HG03457 (cell line): ENCODE measurements at regions not wholly inside any gene's neighbourhood (a gene's known extent, or its start where the extent isn't known, plus 50 kb on each side); places are given as distances from the start of the nearest gene placed in this dataset.

ENCODE experiments used
- ATAC-seq: cut with Tn5 transposase; IDR thresholded peaks from one replicate; pipeline ENCODE4 v1.9.1; 2021; ENCODE audit warnings: moderate number of reproducible peaks; ENCODE audit not compliant: unreplicated experiment

DNA sequence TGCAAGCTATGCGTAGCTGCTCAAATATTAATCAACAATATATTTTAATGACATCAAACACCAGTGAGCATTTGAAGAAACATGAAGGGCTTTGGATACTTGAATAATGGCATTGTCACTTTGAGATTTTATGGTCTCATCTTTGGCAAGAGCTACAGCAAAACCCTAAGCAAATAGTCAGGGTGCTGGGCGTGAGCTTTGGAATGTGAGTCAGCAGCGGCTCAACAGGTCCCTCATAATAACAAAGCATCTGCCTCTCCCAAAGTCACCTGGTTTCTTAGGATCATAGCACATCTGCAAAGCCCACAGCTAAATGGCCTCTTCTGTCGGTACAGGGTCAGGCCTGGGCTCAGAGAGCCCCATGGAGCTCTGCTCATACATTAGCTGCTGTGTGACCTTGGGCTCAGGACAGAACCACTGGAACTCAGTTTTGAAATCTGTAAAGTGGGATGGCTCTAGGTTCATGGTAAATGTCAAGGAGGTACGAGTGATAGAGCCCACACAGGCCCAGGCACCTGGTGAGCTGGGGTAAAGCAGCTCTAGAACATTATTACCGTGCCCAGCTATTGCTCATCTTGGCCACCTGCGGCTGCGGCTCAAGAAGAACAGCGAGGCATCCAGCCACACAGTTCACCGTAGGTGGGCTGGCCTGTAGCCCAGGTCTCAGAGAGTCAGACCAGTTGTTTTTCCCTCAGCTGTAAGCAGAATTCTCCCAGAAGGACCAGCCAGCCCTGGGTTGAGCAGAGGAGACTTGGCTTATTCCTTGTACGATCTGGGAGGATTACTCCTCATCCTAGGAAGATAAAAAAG is 544.5 kb upstream of the CDH11 start:
- ATAC-seq: no peak

DNA sequence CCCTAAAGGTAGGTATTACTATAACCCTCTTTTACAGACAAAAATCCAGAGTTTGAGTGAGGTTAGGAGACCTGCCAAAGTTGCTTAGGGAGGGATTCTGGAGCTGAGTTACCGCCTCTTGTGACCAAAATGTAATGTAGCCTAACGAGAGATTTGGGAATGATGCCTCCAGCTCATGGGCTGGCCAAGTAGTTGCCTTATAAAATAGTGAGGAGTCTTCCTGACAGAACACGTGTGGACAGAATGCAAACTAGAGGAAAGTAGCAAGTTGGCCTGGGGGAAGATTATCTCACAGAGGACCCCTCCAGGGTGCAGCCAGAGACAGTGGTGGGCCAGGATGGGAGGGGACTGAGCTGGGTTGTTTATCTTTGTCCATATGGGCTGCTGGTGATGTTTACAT is 543.7 kb upstream of the CDH11 start:
- ATAC-seq: no peak

DNA sequence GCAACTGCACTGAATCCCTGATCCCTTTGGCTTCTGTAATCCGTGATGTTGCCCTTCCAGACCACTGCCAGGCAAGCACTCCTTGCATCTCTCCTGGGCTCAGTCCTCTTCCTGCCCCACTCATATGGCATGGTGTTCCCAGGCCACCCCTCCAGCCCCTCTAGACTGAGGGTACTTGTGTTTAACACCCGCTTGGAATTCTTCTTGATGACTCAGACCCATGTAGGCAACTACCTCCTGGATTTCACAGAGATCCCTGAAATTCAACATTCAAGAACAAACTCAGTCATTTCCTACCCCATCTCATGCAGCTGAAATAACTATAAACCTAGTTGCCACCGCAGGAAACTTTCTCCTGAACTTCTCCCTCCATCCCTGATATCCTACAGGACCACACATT is 541.9 kb upstream of the CDH11 start:
- no peak for ATAC-seq

DNA sequence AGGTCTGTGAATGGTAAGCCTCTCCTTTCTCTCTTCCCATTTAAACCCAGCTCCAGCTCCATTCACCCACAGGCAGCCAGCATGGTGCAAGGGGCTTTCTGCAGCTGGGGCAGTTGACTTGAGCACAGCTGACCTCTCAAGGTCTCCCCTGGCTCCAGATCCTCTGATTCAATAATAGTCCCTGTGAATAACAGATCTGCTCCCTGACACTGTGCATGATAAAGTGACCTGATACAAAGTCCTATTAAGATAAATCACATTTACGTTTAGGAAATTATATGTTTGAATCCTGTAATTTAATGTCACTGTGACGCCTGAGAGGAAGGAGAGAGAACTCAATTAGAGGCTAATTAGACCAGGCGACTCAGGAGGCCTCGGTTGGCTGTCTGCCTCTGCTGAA is 540.4 kb upstream of the CDH11 start:
- no peak for ATAC-seq

DNA sequence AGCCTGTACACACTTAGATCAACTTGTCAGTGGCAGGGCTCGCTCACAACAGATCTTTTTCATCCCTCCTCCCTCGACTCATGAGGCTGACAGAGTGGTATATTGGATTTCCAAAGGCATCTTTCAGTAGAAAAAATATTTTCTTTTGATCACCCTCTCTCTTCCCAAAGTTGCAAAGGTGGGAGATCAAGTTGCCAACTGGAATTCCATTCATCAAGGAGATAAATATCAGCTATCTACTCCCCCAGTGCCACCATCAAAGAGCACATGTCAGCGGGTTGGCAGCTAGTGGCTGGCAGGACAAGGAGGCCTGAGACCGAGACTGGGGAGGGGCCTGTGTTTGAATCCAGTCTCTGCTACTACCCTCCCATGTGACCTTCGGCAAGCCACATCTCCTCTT is 539.7 kb upstream of the CDH11 start:
- no peak for ATAC-seq

DNA sequence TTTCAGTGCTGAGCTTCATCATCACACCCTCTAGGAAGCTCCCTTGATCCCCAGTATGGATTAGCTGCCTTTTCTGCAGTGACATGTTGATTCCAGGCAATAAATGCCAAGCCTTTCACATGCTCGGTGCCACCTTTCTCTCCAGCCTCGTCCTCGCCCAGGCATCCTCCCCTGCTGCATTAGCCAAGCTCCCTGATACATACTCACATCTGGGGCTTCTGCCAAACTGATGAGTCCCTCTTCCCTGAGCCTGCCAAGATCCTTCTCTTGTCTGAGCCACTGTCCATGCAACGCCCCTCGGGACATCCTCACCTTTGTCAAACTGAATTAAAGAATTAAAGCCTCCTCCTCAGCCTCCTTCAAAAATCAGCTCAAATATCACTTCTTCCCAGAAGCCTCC is 538.5 kb upstream of the CDH11 start:
- ATAC-seq: no peak

DNA sequence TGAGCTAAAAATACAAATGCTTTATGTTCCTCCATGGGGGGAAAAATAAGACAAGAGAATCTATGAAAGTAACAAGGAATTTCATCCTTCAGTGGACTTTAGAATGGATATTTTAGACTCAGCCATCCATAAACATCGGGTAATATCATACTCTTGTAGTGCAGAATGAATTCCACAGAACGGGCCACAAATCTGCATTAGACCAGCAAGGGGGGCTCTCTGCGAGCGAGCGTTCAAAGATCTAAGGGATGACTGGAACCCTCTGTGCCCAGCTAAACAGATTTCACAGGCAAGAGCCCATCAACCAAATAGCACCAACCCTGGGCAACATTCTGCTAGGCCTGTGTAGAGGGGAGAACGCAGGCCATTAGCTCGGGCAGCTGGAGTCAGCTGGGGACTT is 537.9 kb upstream of the CDH11 start:
- ATAC-seq: no peak

DNA sequence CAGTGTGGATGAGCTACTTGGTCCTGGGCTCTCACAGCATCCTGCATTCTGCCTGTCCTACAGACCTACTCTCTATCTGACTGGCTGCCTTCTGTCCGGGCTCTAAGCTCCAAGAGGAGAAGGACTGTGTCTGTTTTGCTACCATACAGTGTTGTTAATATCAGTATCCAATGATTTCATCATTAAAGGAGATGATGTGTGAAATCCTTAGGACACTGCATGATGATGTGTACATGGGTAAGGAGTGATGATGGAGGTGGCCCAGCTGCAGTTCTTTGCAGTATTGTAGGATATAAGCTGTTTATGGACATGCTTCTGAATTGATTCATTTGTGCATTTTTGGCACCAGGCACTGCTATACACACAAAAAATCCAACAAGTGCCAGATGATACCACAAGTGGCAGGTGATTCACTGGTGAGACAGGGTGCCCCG is 536.9 kb upstream of the CDH11 start:
- ATAC-seq: no peak

DNA sequence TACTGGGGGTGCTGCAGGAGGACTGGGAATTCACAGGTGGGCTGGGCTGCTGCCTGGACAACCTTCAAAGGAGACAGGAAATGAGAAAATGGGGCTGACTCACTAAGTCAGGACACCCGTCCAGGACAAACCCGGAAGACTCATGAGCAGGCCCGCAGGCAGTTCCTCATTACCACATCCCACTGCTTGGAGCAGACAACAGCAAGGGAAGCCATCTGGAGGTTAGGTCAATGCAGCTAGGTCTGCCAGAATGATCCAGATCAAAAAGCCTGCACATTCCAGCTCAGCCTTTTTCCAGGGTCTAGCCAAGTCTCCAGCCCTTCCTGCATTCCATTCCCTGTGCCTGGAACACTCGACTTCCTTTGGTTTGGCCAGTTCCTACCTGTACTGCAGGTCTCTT is 536.5 kb upstream of the CDH11 start:
- no peak for ATAC-seq

DNA sequence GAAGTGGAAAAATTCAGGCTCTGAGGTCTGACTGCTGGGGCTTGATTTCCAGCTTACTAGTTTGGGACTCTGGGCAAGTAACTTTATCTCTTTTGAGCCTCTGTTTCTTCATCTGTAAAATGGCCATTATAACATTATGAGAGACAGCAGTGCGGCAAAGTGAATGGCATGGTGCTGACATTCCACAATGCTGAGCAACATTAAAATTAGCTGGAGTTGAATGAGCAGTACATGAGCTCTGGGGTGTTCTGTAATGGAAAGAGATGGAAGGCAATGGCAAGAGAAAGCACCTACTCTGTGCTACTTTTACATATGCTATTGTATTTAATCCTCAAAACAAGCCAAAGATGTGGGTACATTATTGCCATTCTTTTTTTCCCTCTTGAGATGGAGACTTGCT is 535.7 kb upstream of the CDH11 start:
- ATAC-seq: no peak

DNA sequence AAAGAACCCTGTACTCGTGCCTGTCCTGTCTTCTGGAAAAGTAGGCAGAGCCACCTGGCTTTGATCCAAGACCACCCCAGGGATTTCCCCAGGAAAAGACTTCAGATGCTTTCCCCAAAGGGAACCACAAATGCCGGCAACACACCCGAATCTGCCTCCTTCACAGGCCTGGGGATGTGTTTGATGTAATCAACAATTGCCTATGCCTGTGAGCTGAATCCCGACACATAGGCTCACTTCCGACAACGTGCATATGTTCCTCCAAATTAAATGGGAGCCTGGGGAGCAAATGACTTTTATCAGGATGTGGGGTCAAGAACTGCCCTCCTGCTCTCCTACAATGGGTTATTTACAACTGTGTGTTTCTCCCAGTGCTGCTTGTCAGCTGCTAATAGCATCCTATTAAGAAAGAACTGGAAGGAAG is 535.2 kb upstream of the CDH11 start:
- ATAC-seq: no peak

DNA sequence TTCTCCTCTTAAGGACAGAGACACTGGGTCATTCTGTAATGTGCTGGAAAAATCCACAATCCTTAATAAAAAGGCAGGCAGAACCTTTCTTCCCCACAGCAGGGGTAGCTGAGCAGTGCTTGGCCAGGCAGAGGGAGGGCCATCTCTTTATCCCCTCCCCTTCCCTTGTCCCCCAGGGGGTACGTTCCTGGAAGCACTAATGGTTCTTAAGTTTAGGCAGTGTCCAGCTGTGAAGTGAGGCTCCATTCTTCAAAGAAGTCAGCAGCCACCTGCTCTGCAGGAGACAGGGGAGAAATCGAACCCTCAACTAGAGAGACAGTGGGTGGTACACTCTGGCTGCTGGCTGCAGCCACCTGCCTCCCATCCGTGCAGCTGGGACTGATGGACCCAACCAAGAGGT is 533.9 kb upstream of the CDH11 start:
- no peak for ATAC-seq

DNA sequence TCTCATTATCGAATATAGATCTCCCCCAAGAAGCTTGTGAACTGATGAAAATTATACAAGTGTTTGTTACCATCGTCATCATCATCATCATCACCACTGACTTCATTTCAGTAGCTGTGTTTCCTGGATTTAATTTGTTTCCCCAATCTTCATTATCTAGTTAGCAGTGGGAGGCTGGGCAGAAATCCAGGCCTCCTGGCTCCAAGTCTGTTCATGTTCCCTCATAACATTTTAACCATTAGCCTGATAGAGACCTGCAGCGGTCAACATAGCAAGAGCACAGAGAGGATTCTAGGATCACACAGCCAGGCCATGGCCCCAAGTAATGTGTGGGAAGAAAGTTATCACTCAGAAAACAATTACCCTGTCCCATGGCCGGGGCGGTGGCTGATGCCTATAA is 526.2 kb upstream of the CDH11 start:
- no peak for ATAC-seq

DNA sequence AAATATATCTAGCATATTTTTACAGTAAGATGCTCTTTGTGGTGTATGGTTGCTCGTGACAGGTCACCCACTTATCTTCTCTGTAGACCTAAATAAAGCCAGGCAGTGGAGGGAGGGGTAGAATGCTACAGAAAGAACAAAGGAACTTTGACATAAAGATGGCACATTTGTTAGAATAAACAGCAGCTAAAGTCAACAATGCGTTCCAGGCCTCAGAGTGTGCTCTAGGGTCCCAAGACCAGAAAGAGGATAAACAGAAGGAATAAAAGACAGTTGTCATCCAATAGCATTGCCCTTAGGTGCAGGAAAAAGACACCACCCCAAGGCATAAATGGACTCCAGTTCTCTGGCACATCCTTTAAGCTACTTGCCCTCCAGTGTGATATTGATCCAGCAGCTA is 523.0 kb upstream of the CDH11 start:
- ATAC-seq: no peak

DNA sequence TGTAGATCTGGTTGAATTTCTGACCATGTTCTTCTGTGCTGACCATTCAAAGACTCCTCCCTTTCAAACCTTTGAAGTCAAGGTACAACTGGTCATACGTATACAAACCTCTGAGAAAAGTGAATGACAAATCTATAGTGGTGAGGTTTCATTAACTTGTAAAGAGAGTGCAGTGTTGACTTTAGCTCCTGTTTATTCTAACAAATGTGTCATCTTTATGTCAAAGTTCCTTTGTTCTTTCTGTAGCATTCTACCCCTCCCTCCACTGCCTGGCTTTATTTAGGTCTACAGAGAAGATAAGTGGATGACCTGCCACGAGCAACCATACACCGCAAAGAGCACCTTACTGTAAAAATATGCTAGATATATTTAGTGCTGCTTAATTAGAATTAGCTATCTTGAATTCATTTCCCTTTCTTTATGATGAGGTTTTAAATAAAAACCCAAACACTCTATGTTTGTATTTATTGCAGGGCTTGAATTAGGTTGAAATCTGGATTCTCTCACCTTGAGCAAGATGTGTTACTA is 520.0 kb upstream of the CDH11 start:
- ATAC-seq: no peak

DNA sequence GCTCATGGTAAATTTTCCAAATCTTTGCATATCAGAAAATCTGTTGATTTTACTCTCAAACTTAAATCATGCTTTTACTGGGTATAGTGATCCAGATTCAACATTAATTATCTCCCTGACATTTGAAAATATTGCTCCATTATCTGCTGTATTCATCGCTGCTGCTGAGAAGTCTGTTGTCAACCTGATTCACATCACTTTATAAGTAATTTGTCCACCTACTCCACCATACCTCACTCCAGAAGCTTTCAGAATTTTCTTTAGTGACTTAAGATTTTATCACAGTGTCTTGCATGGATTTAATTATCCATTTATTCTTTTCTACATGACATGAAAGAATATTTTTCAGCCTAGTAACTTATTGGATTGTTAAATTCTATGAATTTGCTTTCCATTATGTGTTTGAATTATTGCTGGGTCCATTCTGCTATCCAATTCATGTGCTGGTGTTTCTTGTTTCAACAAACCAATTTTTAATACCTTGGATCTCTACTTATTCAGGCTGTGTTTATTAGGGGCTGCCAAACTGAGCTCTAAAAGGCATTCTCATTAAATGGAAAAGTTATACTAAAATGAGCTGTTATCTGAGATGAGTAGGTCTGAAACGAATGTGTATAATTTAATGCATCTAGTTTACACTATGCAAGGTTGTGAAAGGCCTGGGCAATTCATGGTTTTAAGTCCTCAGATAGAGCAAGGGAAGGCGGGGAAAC is 519.3 kb upstream of the CDH11 start:
- ATAC-seq: no peak

DNA sequence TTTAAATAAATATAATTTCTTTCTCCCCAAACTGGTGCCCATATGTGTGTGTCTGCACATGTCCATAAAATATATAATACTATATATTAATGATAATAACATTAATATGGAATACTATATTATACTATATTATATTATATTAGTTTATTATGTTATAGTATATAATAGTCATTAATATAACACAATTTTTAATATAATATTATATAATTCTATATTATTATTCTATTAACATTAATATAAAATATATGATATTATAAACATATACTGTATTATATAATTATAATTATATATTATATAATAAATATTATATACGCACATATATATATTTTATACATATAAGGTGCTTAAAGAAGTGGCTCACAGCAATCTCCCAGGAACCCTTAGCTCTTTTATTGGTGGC is 513.0 kb upstream of the CDH11 start:
- ATAC-seq: no peak

DNA sequence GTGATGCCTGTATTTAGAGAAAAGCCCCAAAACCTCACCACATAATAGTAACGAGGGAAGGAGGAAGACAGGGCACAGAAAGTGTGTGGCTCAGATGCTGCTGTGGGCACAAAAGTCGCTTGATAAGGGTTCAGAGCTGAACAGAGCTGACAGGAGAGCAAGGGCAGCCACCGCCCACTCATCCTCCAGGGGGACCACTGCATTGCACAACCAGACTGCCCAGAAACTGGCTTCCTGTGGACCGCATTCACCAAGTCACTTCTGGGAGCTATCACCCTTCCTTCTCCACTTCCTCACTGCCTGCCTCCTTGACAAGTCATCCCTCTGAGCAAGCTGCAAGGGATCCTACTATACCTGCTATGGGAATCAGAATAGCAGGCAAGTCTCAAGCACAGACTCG is 512.4 kb upstream of the CDH11 start:
- no peak for ATAC-seq

DNA sequence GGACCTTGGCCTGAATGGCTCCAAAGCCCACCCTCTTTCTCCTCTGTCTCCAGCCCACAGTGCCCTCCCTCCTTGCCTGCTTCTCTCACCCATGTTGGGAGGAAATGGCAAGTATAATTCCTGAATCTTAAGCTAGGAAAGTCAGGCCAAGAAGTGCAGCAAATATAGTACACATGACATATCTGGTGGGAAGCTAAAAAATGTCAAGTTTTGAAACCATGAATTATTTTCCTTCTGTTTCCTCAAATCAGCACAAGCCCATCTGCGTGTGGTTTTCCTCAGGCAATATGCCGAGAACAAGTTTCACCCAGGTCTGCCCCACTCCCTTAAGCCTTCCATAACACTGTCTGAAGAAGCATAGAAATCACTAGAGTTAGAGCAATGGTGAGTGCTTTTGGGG is 502.8 kb upstream of the CDH11 start:
- ATAC-seq: no peak

DNA sequence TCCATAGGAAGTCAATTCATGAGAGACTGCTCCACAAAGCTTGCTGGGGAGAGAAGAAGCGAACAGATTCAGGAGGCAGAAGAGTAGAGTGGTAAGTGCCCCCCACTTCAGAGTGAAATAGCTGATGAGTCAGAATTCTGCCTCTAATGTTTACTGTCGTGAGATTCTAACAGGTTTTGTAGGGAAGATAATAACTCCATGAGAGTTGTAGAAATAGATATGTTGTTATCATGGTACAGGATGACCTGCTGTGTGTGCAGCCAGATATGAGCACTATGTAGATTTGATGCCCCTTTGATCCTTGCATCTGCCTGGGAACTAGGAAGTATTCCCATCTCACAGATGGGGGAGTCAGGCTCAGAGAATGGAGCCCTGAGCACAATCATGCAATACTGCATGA is 502.4 kb upstream of the CDH11 start:
- no peak for ATAC-seq

DNA sequence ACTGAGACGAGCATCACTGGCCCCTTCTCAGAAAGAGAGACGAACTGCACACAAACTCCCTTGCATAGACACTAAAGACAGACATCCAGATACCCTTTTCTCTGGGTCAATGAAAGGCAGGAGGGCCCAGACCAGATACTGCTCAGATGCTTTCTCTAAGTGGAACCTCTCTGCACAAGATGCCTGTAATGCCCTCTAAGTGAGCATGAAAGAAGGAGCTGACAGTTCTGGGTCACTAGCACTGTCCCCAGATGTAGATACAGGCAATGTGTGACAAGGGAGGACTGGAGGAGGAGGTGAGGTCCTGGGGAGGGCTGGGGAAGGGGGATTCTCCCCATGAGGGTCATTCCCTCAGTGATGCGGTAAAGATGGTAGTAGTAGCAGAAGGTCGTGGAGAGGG is 501.0 kb upstream of the CDH11 start:
- no peak for ATAC-seq

DNA sequence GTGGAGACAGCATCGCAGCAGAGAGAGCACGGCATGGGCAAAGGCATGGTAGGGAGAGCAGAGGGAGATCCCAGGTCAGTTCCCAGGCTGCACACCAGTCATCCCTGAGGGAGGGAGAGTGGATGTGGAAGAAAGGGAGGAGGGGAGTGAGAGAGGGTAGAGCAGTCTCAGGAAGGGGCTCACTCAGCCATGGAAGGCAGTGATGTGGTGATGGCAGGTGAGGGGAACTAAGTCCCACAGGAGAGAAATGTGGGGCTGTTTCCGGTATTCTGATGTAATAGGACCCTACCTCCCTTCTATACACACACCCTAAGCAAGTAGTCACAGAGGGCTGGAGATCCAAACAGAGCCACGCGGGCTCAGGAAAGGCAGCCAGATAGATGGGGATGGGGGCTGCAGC is 500.3 kb upstream of the CDH11 start:
- ATAC-seq: no peak
